ENCODE measurements at regions not wholly inside any gene's neighbourhood (a gene's known extent, or its start where the extent isn't known, plus 50 kb on each side); places are given as distances from the start of the nearest gene placed in this dataset.

- TF ChIP-seq CTCF (IDR thresholded peaks at IDR 0.05; ENCODE audit: insufficient read depth, low read depth, low read length) (no peak), EZH2 (IDR thresholded peaks at IDR 0.05; ENCODE audit: insufficient read depth, low read length) (no peak)
These were observed 108.2 kb upstream of the GREM2 start for GRCh38 chr1:240719953-240720700.

Measured in astrocyte (in vitro differentiated cells and primary cell).